HG02970 (cell line): ENCODE measurements at regions not wholly inside any gene's neighbourhood (a gene's known extent, or its start where the extent isn't known, plus 50 kb on each side); places are given as distances from the start of the nearest gene placed in this dataset.

Experiments
- ATAC-seq: cut with Tn5 transposase; IDR thresholded peaks from one replicate; pipeline ENCODE4 v1.9.1; 2021; ENCODE audit warnings: mild to moderate bottlenecking, moderate library complexity, moderate number of reproducible peaks; ENCODE audit not compliant: unreplicated experiment, low FRiP score

DNA sequence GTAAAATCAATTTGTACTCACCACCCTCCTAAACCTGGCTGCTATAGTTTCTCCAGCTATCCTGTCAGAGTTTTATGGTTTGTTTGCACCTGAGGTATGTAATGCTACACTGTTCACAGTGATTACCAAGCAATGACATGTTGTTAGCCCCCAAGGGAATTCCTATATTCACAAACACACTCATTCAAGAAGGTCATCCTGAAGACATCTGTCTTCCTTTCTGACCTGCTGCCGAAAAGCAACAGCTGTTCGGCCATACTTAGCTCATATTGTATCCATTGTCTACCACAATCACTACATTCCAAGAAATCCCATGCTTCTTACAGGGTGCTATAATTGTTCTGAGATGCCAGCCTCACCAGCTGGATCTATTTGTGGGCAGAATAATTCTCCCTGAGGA is 160.1 kb upstream of the GYPA start:
- no peak for ATAC-seq

DNA sequence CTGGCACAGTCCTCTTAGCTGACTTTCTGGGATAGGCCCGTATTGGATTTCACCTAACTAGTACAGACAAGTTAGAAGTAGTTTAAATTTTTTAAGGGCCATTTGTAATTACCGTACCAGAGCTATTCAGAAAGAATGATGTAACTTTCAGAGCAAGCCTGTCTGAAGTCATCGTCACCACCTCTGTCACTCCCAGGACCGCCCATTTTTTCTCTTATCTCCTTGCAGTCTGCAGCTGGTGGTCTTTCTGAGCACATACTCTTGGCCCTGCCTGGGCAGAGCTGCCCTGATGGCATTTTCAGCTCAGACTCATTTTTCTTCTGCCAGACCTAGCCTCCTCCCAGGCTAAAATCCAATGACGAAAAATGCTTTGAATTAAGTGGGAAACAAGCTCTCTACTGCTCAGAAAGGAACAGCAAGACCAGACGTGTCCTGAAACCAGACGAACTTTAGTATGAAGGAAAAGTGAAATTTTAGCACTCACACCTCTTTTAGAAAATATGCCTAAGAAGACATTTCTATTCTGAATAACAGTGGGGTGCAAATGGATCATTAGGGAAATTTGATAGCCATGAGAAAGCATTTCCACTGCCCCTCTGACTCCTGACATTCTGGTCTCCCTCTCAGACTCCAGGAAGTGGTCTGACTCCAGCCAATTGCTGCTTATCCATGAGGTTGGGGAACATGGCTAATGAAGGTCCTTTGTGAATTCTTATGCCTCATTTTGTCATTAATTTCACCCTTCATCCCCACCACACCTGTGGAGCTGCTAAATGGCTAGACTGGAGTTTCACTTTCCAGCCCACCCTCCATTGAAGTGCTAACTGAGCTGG is 162.4 kb upstream of the GYPA start:
- no peak for ATAC-seq

GRCh38 chr4:144304025-144304424 is 163.5 kb upstream of the GYPA start:
- ATAC-seq: no peak

DNA sequence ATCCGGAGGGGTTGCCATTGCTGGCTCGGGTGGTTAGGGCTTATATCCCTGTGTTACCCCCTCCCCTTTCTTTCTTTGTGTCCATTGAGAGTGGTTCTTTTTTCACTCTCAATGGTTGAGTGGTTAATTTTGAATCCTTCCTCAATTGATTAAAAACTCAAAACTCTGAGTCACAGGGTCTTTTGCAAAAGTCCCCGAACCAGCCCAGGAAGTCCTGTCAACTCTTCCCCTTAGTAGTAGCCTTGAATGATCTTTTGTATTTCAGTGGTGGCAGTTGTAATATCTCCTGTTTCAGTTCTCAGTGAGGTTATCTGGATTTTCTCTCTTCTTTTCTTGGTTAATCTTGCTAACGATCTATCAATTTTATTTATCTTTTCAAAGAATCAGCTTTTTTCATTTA is 170.0 kb upstream of the GYPA start:
- no peak for ATAC-seq

DNA sequence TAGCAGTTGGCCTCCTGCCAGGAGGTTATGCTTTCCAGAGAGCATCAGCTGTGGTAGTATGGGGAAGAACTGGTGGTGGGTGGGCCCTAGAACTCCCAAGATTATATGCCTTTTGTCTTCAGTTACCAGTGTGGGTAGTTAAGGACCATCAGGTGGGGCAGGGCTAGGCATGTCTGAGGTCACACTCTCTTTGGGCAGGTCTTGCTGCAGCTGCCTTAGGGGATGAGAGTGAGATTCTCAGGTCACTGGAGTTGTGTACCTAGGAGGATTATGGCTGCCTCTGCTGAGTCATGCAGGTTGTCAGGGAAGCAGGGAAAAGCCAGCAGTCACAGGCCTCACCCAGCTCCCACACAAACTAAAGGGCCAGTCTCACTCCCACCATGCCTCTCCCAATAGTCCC is 172.9 kb upstream of the GYPA start:
- no peak for ATAC-seq

- no peak for ATAC-seq
Measured at GRCh38 chr4:144316869-144317268, 176.4 kb upstream of the GYPA start.

DNA sequence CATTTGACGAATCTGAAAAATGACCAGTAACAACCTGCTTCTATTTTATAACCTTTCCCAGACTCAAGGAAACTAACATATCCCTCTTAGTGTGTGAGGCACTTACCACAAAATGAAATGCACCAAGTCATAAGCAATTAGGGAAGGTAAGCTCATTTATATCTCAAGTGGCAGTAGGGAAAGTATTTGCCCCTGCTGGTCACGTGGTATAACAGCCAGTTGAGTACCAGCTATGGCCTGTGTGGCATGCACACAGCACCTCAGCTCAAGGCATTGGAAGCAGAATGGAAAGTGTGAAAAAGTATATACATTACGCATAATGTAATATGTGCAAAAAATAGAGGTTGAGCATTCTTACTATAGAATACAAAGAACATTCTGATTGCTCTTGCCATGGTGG is 178.3 kb upstream of the GYPA start:
- no peak for ATAC-seq

GRCh38 chr4:144336633-144337032 is 196.1 kb upstream of the GYPA start:
- no peak for ATAC-seq

DNA sequence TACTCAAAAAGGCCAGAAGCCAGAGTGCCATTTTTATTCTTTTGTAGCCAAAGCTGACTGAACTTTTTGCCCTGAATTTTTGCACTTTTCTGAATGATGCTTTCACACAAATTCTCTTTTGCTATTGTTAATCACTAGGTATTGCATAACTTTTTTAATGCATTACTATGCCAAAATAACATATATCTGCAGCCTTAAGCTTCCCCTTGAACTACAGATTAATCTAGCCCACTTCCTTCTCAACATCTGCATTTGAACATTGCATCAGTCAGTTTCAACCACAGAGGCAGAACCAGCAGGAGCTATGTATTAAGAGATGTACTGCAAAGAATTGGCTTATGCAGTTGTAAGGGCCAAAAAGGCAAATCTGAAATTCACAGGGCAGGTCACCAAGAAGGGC is 197.6 kb upstream of the GYPA start:
- no peak for ATAC-seq

DNA sequence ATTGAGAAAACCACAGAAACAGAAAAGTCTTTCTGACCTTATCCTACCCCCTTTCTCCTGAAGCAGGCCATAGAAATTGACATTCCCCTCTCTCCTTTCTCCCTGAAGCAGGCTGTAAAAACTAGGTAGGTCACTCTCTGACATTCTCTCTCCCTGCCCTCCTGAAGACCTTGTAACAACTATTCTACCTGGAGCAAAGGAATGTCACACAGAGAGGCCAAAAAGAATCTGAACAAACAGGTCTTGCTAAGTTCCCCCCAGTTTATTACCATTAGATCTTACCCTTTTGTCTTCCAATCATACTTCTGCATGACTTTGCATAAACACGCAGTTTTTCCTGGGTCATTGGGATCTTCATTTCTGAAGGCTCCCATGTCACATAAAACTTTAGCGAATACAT is 198.3 kb upstream of the GYPA start:
- no peak for ATAC-seq

GRCh38 chr4:144340931-144341330 is 200.4 kb upstream of the GYPA start:
- no peak for ATAC-seq

GRCh38 chr4:144342949-144343760 is 202.6 kb upstream of the GYPA start:
- ATAC-seq: no peak

DNA sequence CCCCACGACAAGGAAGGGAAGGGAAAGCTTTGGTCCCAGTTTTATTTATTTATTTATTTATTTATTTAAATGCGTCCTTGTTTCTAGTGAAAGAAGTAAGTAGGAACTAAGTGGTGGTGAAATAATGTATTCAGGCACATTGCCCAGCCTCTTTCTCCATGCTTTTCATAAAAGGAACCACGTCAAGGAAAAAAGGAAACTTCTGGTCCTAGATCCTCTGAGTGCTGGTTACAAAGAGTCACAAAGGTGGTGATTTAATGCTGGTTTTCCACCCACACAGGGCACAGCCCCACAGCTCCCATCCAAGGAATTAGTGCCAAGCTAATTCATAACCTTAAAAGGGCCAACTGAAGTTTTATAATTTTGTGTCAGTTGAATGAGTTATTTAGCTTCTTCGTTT is 206.6 kb upstream of the GYPA start:
- ATAC-seq: no peak

- no peak for ATAC-seq
Measured at GRCh38 chr4:144350706-144351105, 210.2 kb upstream of the GYPA start.

DNA sequence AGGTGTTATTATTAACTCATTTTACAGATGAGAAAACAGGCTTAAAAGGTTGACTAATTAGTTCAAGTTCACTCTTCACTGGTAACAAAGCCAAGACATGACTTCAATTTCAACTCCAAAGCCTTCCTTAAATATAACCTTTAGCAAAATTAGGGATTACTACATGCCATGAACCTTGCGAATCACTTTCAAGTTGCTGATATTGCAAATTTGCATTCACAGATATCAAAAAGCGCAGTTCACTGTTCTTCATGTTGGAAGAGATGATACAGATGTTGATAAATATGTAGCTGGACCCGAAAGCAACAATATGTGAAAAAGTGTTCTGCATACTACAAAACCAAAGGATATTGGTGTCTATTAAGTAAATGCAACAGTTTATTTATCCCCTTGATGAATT is 210.8 kb upstream of the GYPA start:
- ATAC-seq: no peak

DNA sequence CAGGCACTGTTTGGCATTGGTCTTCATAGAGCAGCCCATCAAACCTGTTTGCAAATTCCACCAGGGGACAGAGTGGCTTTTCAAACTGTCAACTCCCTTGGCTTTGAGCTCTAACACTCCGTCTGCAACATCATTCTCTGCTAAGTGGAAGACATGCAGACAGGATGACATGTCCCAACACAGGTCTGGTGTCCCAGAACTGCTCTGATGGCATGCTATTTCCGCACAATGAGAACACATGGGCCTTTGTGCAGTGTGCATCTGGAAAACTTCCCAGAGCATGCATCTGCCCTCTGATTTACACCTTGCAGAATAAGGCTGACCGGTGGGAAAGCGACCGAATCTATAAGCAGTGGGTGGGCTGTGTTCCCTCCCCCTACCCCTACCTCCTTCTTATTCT is 212.8 kb upstream of the GYPA start:
- no peak for ATAC-seq

GRCh38 chr4:144355811-144356757 is 215.6 kb upstream of the GYPA start:
- ATAC-seq: peak; percentile 69

DNA sequence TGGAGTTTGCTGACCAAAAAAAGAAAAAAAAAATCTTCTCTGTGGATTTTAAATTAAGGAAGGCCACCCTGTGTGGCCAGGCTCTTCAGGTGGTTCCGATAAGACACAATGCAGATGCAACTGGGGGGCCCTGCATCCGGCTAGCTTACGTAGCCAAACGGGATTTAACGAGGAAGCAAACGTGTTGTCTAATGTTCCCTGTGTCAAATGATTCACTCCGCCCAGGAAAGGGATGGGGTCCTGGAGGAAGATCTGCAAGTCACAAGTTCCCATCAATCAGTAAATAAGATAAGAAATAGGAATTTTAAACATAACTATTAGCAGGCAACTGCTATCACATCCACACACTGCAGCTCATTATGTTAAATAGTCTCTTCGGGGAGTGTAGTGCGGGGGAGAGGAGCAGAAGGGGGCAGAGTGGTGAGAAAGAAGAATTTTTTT is 216.4 kb upstream of the GYPA start:
- no peak for ATAC-seq

- no peak for ATAC-seq
Measured at GRCh38 chr4:144357975-144358374, 217.5 kb upstream of the GYPA start.

- no peak for ATAC-seq
Measured at GRCh38 chr4:144360146-144360793, 219.8 kb upstream of the GYPA start.
